ENCODE measurements at regions not wholly inside any gene's neighbourhood (a gene's known extent, or its start where the extent isn't known, plus 50 kb on each side); places are given as distances from the start of the nearest gene placed in this dataset.

GRCh38 chr9:126236273-126236672, 90.4 kb upstream of the MVB12B start:
- Histone ChIP-seq H3K4me3 (ENCODE audit: low read length) (no peak overlapping the region), H3F3A (ENCODE audit: control insufficient read depth, insufficient read depth) (no peaks in the 10 kb centered on the region), H3K9me3 (ENCODE audit: control insufficient read depth, insufficient read depth, low read length) (no peaks in the 10 kb centered on the region), H3K4me1 (ENCODE audit: control insufficient read depth, low read length) (no peaks in the 10 kb centered on the region), H3K36me3 (ENCODE audit: control insufficient read depth, low read length) (no peaks in the 10 kb centered on the region), H3K9me2 (replicated peaks; ENCODE audit: control insufficient read depth, low read length) (no peaks in the 10 kb centered on the region), H3K79me2 (ENCODE audit: control insufficient read depth, low read length) (no peaks in the 10 kb centered on the region), H4K20me1 (ENCODE audit: control insufficient read depth, insufficient read depth, low read depth, low read length) (no peaks in the 10 kb centered on the region), H3K4me2 (ENCODE audit: low read length) (no peak overlapping the region), H3K27ac (ENCODE audit: low read depth, low read length) (no peak overlapping the region), H3K27me3 (ENCODE audit: control insufficient read depth, low read length) (peaks cover 4% of the 10 kb centered on the region; the same call in 1 of the 2 replicates)
- no peak for TF ChIP-seq EZH2phosphoT487 (IDR thresholded peaks at IDR 0.05; ENCODE audit: borderline replicate concordance, low read length)
- TF ChIP-seq CTCF (IDR thresholded peaks at IDR 0.05; ENCODE audit: low read depth, low read length, poor library complexity, severe bottlenecking), result no peak

DNA sequence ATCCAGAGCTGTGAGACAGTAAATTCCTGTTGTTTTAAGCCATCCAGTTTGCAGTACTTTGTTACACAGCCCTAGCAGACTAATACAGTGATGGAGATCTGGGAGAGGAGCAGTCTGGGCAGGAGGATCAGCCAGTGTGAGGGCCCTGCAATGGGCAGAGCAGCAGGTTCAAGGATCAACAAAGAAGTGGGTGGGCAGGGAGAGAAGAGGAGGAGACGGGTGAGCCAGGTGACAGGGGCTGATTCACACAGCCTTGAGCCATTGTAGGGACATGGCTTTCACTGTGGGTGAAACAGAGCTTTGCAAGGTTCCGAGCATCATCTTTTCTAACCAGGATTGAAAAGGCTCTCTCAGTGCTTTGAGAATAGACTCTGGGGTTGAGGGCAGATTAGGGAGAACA, 88.2 kb upstream of the MVB12B start:
- no peaks in the 10 kb centered on the region for H3F3A ChIP-seq (ENCODE audit: control insufficient read depth, insufficient read depth)
- no peak overlapping the region for H3K4me3 ChIP-seq (ENCODE audit: low read length)
- H3K27me3 ChIP-seq (ENCODE audit: control insufficient read depth, low read length), result no peaks in the 10 kb centered on the region
- no peaks in the 10 kb centered on the region for H4K20me1 ChIP-seq (ENCODE audit: control insufficient read depth, insufficient read depth, low read depth, low read length)
- no peaks in the 10 kb centered on the region for H3K36me3 ChIP-seq (ENCODE audit: control insufficient read depth, low read length)
- H3K27ac ChIP-seq (ENCODE audit: low read depth, low read length), result no peak overlapping the region
- no peak overlapping the region for H3K4me2 ChIP-seq (ENCODE audit: low read length)
- no peak for TF ChIP-seq CTCF (IDR thresholded peaks at IDR 0.05; ENCODE audit: low read depth, low read length, poor library complexity, severe bottlenecking)
- no peak for TF ChIP-seq EZH2phosphoT487 (IDR thresholded peaks at IDR 0.05; ENCODE audit: borderline replicate concordance, low read length)
- H3K9me3 ChIP-seq (ENCODE audit: control insufficient read depth, insufficient read depth, low read length), result no peaks in the 10 kb centered on the region
- H3K9me2 ChIP-seq (replicated peaks; ENCODE audit: control insufficient read depth, low read length), result no peaks in the 10 kb centered on the region
- H3K79me2 ChIP-seq (ENCODE audit: control insufficient read depth, low read length), result no peaks in the 10 kb centered on the region
- H3K4me1 ChIP-seq (ENCODE audit: control insufficient read depth, low read length), result no peaks in the 10 kb centered on the region

DNA sequence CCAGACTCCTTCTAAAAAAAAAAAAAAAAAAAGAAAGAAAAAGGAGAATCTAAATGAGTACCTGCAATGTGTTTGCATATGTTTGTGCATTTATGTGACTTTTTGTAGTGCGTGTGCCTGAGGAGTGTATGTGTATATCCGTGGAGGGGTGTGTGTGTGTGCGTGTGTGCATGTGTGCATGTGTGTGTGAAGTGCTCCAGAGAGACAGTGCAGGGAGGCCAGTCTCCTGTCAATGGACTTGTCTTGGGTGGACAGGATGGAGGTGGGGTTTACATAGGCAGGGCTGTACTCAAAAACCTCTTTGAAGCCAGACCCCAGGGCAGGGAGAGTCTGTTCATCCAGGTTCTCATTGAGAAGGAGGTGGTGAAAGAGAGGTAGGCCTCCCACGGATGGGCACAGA, 87.1 kb upstream of the MVB12B start:
- Histone ChIP-seq H3K36me3 (ENCODE audit: control insufficient read depth, low read length) (no peaks in the 10 kb centered on the region), H3K4me1 (ENCODE audit: control insufficient read depth, low read length) (no peaks in the 10 kb centered on the region), H3K27ac (ENCODE audit: low read depth, low read length) (no peak overlapping the region), H3K9me2 (replicated peaks; ENCODE audit: control insufficient read depth, low read length) (no peaks in the 10 kb centered on the region), H3K27me3 (ENCODE audit: control insufficient read depth, low read length) (no peaks in the 10 kb centered on the region), H3F3A (ENCODE audit: control insufficient read depth, insufficient read depth) (no peaks in the 10 kb centered on the region), H3K4me3 (ENCODE audit: low read length) (no peak overlapping the region), H3K4me2 (ENCODE audit: low read length) (no peak overlapping the region), H3K9me3 (ENCODE audit: control insufficient read depth, insufficient read depth, low read length) (no peaks in the 10 kb centered on the region), H4K20me1 (ENCODE audit: control insufficient read depth, insufficient read depth, low read depth, low read length) (no peaks in the 10 kb centered on the region), H3K79me2 (ENCODE audit: control insufficient read depth, low read length) (no peaks in the 10 kb centered on the region)
- TF ChIP-seq EZH2phosphoT487 (IDR thresholded peaks at IDR 0.05; ENCODE audit: borderline replicate concordance, low read length) (no peak), CTCF (IDR thresholded peaks at IDR 0.05; ENCODE audit: low read depth, low read length, poor library complexity, severe bottlenecking) (no peak)

DNA sequence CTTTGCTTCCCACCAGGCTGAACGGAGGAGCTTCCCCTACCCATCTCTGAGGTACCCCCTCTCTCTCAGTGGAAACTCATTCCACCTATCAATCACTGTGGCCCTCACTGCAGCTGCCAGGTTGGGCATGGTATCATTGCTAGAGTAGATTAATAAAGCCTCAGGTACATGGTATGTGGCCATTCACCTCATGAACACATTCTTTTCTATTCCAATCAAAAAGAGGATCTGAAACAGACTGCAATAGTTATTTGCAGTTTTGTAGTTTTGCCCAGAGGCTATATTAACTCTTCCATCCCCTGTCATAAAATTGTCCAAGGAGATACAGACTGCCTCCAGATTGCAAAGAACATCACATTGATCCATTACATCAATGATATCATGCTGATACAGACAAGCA, 85.8 kb upstream of the MVB12B start:
- Histone ChIP-seq H3K4me1 (ENCODE audit: control insufficient read depth, low read length) (no peaks in the 10 kb centered on the region), H3K27ac (ENCODE audit: low read depth, low read length) (no peak overlapping the region), H3K4me2 (ENCODE audit: low read length) (no peak overlapping the region), H3K9me3 (ENCODE audit: control insufficient read depth, insufficient read depth, low read length) (no peaks in the 10 kb centered on the region), H3K27me3 (ENCODE audit: control insufficient read depth, low read length) (no peaks in the 10 kb centered on the region), H3K9me2 (replicated peaks; ENCODE audit: control insufficient read depth, low read length) (no peaks in the 10 kb centered on the region), H3K79me2 (ENCODE audit: control insufficient read depth, low read length) (no peaks in the 10 kb centered on the region), H3F3A (ENCODE audit: control insufficient read depth, insufficient read depth) (no peaks in the 10 kb centered on the region), H3K4me3 (ENCODE audit: low read length) (no peak overlapping the region), H3K36me3 (ENCODE audit: control insufficient read depth, low read length) (no peaks in the 10 kb centered on the region), H4K20me1 (ENCODE audit: control insufficient read depth, insufficient read depth, low read depth, low read length) (no peaks in the 10 kb centered on the region)
- TF ChIP-seq CTCF (IDR thresholded peaks at IDR 0.05; ENCODE audit: low read depth, low read length, poor library complexity, severe bottlenecking) (no peak), EZH2phosphoT487 (IDR thresholded peaks at IDR 0.05; ENCODE audit: borderline replicate concordance, low read length) (no peak)

Measured in DOHH2 (cell line).